Chondrocyte (in vitro differentiated cells): ENCODE measurements at regions not wholly inside any gene's neighbourhood (a gene's known extent, or its start where the extent isn't known, plus 50 kb on each side); places are given as distances from the start of the nearest gene placed in this dataset.

Experiments
- DNase-seq: peaks from one replicate; pipeline ENCODE4 v3.0.0; 2021; ENCODE audit warnings: mixed read lengths, low spot score
- H3K27ac Mint-ChIP-seq: one replicate; pipeline ENCODE4 v1.8.0; 2021; ENCODE audit warnings: mild to moderate bottlenecking, moderate library complexity, mixed read lengths; ENCODE audit not compliant: unreplicated experiment
- H3K27me3 Mint-ChIP-seq: 2 replicates; pipeline ENCODE4 v1.8.0; 2021; ENCODE audit warnings: low read depth, mixed read lengths
- H3K36me3 Mint-ChIP-seq: 2 replicates; pipeline ENCODE4 v1.8.0; 2021; ENCODE audit warnings: low read depth, mixed read lengths
- H3K4me1 Mint-ChIP-seq: 2 replicates; pipeline ENCODE4 v1.8.0; 2021; ENCODE audit warnings: low read depth, mild to moderate bottlenecking, mixed read lengths
- H3K4me3 Mint-ChIP-seq: one replicate; pipeline ENCODE4 v1.8.0; 2021; ENCODE audit warnings: mild to moderate bottlenecking, moderate library complexity, mixed read lengths; ENCODE audit not compliant: unreplicated experiment
- H3K9me3 Mint-ChIP-seq: 2 replicates; pipeline ENCODE4 v1.8.0; 2021; ENCODE audit warnings: low read depth, mixed read lengths
- TF ChIP-seq, protein P1 (sequence below): fragments of 200-600 bp; sonication (generic); IDR thresholded peaks from 2 replicates; pipeline ENCODE4 v1.5.0; 2021; ENCODE audit warnings: antibody characterized with exemption, mild to moderate bottlenecking, moderate library complexity

DNA sequence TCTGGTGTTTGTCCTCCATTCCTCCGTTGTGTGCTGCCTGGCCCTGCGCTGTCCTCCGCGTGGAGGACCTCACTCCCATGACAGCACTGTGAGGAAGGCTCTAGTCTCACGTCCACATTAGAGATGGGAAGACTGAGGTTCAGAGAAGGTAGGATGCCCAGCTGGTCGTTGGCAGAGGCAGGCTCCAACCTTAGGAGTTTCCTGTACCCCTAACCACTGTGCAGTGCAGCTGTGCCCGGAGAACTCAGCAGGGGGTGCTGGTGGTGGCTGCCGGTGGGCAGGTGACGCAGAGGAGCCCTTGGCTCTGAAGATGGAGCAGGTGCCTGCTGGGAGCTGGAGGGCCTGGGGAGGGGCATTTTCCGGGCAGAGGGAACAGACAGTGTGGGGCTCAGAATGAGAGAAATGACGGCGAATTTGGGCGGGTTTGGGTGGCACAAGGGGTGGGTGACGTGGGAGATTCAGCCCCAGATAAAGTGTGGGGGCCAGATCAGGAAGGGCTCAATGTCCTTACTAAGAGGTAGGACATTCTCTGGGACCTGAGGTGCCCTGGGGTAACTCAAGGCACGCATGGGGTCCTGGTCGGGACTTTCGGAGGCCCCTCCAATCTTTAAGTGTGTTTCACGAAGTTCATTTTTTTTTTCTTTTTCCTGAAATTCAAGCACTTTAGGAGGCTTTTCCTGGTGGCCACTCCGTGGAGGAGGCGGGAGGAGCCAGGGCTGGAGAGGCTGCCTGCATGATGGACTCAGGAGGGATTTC, 535.0 kb downstream of the TBC1D22A start:
- peak; percentile 80 for DNase-seq
- H3K9me3 Mint-ChIP-seq: no peaks in the 10 kb centered on the region

DNA sequence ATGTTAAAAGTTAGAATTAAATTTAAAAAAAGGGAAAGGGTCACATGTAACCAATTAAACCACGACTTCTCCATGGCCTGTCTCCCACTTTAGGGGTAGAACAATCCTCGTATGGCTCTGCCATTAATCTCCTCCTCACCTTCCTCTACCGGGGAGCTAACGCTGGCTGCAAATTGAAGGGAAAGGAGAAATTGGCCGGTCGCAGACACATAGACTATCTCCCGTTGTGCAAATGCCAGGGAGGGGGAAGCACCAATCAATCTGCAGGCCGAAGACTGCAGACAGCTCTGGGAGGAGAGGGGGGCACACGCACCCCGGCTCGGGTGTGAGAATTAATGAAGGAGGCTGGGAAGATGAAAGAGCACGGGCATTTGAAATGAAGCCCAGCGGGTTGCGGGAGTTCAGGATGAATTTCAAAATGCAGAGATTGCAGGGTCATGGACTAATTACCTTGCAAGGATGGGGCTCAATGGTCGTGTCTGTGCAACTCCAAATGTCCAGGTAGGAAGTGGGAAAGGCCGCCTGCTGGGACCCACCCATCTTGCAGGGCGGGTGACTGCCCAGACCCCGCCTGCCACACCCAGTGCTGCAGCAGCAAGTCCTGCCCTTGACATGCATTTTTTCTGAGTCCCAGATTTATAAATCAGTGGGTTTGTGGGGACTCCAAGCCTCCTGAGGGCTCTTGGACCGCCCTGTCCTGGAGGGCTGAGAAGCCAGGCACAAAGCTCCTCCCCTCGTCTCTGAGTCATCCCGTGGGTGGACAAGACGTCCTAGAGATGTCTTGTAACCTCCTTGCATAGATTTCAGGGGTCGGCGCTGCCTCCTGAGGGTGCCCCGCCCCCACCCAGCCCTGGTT, 534.2 kb downstream of the TBC1D22A start:
- no peak overlapping the region for H3K4me3 Mint-ChIP-seq
- peaks cover 11% of the 10 kb centered on the region for H3K4me1 Mint-ChIP-seq
- peaks cover 10% of the 10 kb centered on the region for H3K27me3 Mint-ChIP-seq
- no peak for DNase-seq
- no peaks in the 10 kb centered on the region for H3K9me3 Mint-ChIP-seq
- H3K36me3 Mint-ChIP-seq: no peaks in the 10 kb centered on the region
- TF ChIP-seq, protein P1, sequence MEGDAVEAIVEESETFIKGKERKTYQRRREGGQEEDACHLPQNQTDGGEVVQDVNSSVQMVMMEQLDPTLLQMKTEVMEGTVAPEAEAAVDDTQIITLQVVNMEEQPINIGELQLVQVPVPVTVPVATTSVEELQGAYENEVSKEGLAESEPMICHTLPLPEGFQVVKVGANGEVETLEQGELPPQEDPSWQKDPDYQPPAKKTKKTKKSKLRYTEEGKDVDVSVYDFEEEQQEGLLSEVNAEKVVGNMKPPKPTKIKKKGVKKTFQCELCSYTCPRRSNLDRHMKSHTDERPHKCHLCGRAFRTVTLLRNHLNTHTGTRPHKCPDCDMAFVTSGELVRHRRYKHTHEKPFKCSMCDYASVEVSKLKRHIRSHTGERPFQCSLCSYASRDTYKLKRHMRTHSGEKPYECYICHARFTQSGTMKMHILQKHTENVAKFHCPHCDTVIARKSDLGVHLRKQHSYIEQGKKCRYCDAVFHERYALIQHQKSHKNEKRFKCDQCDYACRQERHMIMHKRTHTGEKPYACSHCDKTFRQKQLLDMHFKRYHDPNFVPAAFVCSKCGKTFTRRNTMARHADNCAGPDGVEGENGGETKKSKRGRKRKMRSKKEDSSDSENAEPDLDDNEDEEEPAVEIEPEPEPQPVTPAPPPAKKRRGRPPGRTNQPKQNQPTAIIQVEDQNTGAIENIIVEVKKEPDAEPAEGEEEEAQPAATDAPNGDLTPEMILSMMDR: no peak
- H3K27ac Mint-ChIP-seq: no peak overlapping the region

More for the DNA sequence above, 535.0 kb downstream of the TBC1D22A start:
- TF ChIP-seq, protein P1: no peak
- no peak overlapping the region for H3K4me3 Mint-ChIP-seq
- H3K4me1 Mint-ChIP-seq: peaks cover 6% of the 10 kb centered on the region
- peaks cover 10% of the 10 kb centered on the region for H3K27me3 Mint-ChIP-seq
- H3K36me3 Mint-ChIP-seq: no peaks in the 10 kb centered on the region
- no peak overlapping the region for H3K27ac Mint-ChIP-seq

DNA sequence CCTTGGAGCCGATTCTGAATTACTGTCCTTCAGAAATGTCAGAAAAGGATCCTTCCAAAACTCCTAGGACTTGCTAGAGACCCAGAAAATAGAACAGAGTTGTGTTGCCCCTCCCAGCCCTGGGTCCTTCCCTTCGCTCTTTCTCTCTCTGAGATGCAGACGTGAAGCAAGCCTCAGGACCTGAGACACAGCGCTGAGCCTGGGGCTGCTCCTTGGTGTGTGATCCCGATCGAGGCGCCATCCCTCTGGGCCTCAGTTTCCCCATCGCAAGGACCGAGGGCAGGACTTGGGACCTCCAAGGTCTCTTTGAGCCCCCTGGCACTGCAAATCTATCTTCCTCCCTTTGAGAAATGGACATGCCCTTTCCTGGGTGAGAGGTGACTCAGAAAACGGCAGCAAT, 533.5 kb downstream of the TBC1D22A start:
- TF ChIP-seq, protein P1: no peak
- DNase-seq: no peak
- Mint-ChIP-seq H3K27me3 (peaks cover 10% of the 10 kb centered on the region), H3K9me3 (no peaks in the 10 kb centered on the region), H3K27ac (no peak overlapping the region), H3K4me3 (no peak overlapping the region), H3K36me3 (no peaks in the 10 kb centered on the region), H3K4me1 (peaks cover 12% of the 10 kb centered on the region)

DNA sequence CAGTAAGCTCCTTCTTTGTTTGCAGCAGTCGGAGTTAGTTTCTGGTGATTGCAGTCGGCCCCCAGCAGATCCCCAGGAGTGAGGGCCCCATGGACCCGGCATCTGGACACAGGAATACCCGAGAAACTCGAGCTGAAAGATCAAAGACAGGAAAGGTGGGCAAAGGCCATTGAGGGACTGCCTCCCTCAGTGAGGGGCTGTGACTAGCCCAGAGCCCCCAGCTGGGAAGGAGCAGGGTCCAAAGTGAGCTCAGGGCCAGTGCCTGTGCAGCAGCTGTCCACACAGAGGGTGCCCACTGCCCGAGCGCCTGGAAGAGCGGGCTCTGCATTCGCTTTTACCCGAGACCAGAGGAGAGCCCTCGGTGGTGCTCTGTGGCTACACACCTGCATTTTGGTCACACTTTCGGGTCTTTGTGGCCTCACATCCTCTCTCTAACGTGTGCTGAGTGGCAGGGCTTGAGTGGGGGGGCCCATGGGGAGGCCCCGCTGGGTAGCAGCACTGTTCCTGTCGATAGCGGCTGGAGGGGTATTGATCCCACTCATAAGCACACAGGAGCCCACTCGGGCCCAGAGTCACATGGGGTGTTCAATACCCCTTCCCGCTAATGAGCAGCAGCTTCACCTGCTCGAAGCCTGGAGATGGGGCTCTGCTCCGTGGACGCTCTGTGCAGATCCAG, 532.9 kb downstream of the TBC1D22A start:
- no peak overlapping the region for H3K4me3 Mint-ChIP-seq
- no peak overlapping the region for H3K27ac Mint-ChIP-seq
- no peaks in the 10 kb centered on the region for H3K36me3 Mint-ChIP-seq
- peaks cover 12% of the 10 kb centered on the region for H3K4me1 Mint-ChIP-seq
- H3K9me3 Mint-ChIP-seq: no peaks in the 10 kb centered on the region
- TF ChIP-seq, protein P1: no peak
- DNase-seq: no peak
- H3K27me3 Mint-ChIP-seq: peaks cover 10% of the 10 kb centered on the region

DNA sequence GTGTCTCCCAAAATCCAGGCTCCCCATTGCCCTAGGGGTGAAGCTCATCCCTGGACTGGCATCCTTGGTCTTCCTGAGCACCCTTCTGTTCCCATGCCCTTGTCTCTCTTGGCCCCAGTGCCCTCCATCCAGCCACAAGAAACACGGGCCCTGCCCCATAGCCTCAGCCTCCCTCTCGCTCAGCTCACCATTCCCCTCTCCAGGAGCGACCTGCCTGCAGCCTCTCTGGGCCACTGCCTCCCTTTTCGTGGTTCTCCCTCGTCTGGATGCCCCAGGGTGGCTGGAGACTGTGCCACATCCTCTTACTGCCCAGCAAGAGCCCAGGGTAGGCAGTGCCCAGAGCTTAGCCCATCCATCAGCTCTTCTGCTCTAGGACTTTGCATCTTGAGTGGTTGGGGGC, 532.1 kb downstream of the TBC1D22A start:
- Mint-ChIP-seq H3K4me3 (no peak overlapping the region), H3K36me3 (no peaks in the 10 kb centered on the region), H3K4me1 (peaks cover 12% of the 10 kb centered on the region), H3K27me3 (peaks cover 8% of the 10 kb centered on the region), H3K9me3 (no peaks in the 10 kb centered on the region), H3K27ac (no peak overlapping the region)
- TF ChIP-seq, protein P1: no peak
- DNase-seq: no peak
